Liver (tissue), 3 donors: ENCODE measurements at regions not wholly inside any gene's neighbourhood (a gene's known extent, or its start where the extent isn't known, plus 50 kb on each side); places are given as distances from the start of the nearest gene placed in this dataset.

Source experiments
- CTCF ChIP-seq: fragments of 150-350 bp; IDR thresholded peaks from 2 replicates; pipeline ENCODE4 v1.5.1; 2017; ENCODE audit warnings: improper control_type of control experiment, low read depth, low read length; ENCODE audit not compliant: missing input control
- EGR1 ChIP-seq, 2 donors: IDR thresholded peaks; 2 replicates each; pipeline ENCODE4 v1.6.1; 2016 to 2018; ENCODE audit warnings: antibody characterized with exemption in 2 of 2, low read depth in 2 of 2
- FOXA1 ChIP-seq: IDR thresholded peaks from 2 replicates; pipeline ENCODE4 v1.6.1; 2016; ENCODE audit warnings: antibody characterized with exemption
- GABPA ChIP-seq, 2 donors: IDR thresholded peaks in 1 of 2; conservative IDR thresholded peaks in 1 of 2; 2 replicates each; pipeline ENCODE4 v1.6.1; 2016; ENCODE audit warnings: antibody characterized with exemption in 2 of 2, mild to moderate bottlenecking in 1 of 2, moderate library complexity in 1 of 2
- HNF4G ChIP-seq: IDR thresholded peaks from 2 replicates; pipeline ENCODE4 v1.6.1; 2016; ENCODE audit warnings: antibody characterized with exemption
- JUND ChIP-seq, 2 donors: IDR thresholded peaks; 2 replicates each; pipeline ENCODE4 v1.6.1; 2016; ENCODE audit warnings: antibody characterized with exemption in 2 of 2
- MAX ChIP-seq: IDR thresholded peaks from 2 replicates; pipeline ENCODE4 v1.6.1; 2016; ENCODE audit warnings: antibody characterized with exemption
- RAD21 ChIP-seq, 2 donors: IDR thresholded peaks; 2 replicates each; pipeline ENCODE4 v1.6.1; 2016; ENCODE audit warnings: antibody characterized with exemption in 2 of 2, mild to moderate bottlenecking in 2 of 2
- REST ChIP-seq: IDR thresholded peaks from 2 replicates; pipeline ENCODE4 v1.6.1; 2016; ENCODE audit warnings: antibody characterized with exemption, mild to moderate bottlenecking
- RXRA ChIP-seq, 2 donors: IDR thresholded peaks; 2 replicates each; pipeline ENCODE4 v1.6.1; 2017 to 2018; ENCODE audit warnings: antibody characterized with exemption in 2 of 2, mild to moderate bottlenecking in 1 of 2
- SP1 ChIP-seq: IDR thresholded peaks from 2 replicates; pipeline ENCODE4 v1.6.1; 2018; ENCODE audit warnings: antibody characterized with exemption, mild to moderate bottlenecking
- TAF1 ChIP-seq: conservative IDR thresholded peaks from 2 replicates; pipeline ENCODE4 v1.6.1; 2016; ENCODE audit warnings: antibody characterized with exemption, mild to moderate bottlenecking
- YY1 ChIP-seq: IDR thresholded peaks from 2 replicates; pipeline ENCODE4 v1.6.1; 2016; ENCODE audit warnings: antibody characterized with exemption, mild to moderate bottlenecking
- ZBTB33 ChIP-seq: IDR thresholded peaks from 2 replicates; pipeline ENCODE4 v1.6.1; 2016; ENCODE audit warnings: antibody characterized with exemption
- donor health status: healthy.
- donor health status: healthy.

DNA sequence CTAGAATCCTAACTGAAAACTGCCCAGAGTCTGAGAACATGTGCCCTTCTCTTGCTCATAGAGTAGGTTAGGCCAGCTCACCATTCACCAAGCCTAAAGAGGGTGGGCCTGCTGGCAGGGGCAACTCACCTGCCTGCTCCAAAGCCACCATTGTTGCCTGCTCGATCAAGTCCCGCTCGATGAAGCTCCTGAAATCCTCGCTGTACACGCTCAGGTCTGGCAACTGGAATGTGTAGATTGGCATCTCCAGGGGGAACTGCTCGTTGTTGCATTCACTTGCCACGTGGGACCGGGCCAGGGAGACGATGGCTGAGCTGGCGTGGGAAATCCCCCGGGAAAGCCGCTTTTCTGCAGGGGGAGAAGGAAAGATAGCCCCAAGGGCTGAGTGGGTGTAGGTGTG is 232.2 kb downstream of the KLF13 start:
- TF ChIP-seq CTCF, result no peak
- TF ChIP-seq TAF1, result no peak
- TF ChIP-seq FOXA1, result no peak
- no peak for TF ChIP-seq RXRA (IDR thresholded peaks at IDR 0.05)
- TF ChIP-seq JUND (IDR thresholded peaks at IDR 0.05), result no peak
- TF ChIP-seq YY1, result no peak
- TF ChIP-seq SP1, result no peak
- no peak for TF ChIP-seq REST
- no peak for TF ChIP-seq MAX
- TF ChIP-seq EGR1 (IDR thresholded peaks at IDR 0.05; ENCODE audit: low read depth in 2 of 2), result no peak
- TF ChIP-seq HNF4G, result no peak
- no peak for TF ChIP-seq RAD21 (IDR thresholded peaks at IDR 0.05)
- no peak for TF ChIP-seq ZBTB33
- no peak for TF ChIP-seq GABPA (IDR thresholded peaks at IDR 0.05 in 1 of 2, conservative IDR thresholded peaks at IDR 0.05 in 1 of 2)
